ENCODE measurements at regions not wholly inside any gene's neighbourhood (a gene's known extent, or its start where the extent isn't known, plus 50 kb on each side); places are given as distances from the start of the nearest gene placed in this dataset.
A peak's percentile ranks its signal among the peaks of the same experiment; 100 is the strongest.
"Not testable (repeated sequence)": the region's sequence is repeated elsewhere in the genome, so short reads cannot be mapped to it uniquely, and the experiment has no call there.

- no peak for DNase-seq
Measured at GRCh38 chr20:59466107-59466815, 138.1 kb upstream of the PHACTR3 start.

- DNase-seq = no peak
Measured at GRCh38 chr20:59468831-59469230, 135.5 kb upstream of the PHACTR3 start.

- DNase-seq = no peak
Measured at GRCh38 chr20:59469267-59470252, 134.8 kb upstream of the PHACTR3 start.

GRCh38 chr20:59470521-59470920 is 133.8 kb upstream of the PHACTR3 start:
- no peak for DNase-seq

- DNase-seq = no peak
Measured at GRCh38 chr20:59471653-59472421, 132.5 kb upstream of the PHACTR3 start.

GRCh38 chr20:59473742-59474141 is 130.6 kb upstream of the PHACTR3 start:
- no peak for DNase-seq

GRCh38 chr20:59481067-59481466 is 123.3 kb upstream of the PHACTR3 start:
- DNase-seq = no peak

- DNase-seq = no peak
Measured at GRCh38 chr20:59481477-59482018, 122.8 kb upstream of the PHACTR3 start.

- no peak for DNase-seq
Measured at GRCh38 chr20:59482351-59483187, 121.8 kb upstream of the PHACTR3 start.

- DNase-seq = no peak
Measured at GRCh38 chr20:59483481-59483880, 120.9 kb upstream of the PHACTR3 start.

- DNase-seq = no peak
Measured at GRCh38 chr20:59484228-59484627, 120.1 kb upstream of the PHACTR3 start.

- no peak for DNase-seq
Measured at GRCh38 chr20:59485576-59486454, 118.5 kb upstream of the PHACTR3 start.

- not testable (repeated sequence) for DNase-seq
Measured at GRCh38 chr20:59488459-59488858, 115.9 kb upstream of the PHACTR3 start.

GRCh38 chr20:59490196-59491004 is 113.9 kb upstream of the PHACTR3 start:
- DNase-seq = not testable (repeated sequence)

GRCh38 chr20:59491884-59492283 is 112.5 kb upstream of the PHACTR3 start:
- no peak for DNase-seq

- no peak for DNase-seq
Measured at GRCh38 chr20:59493926-59494325, 110.4 kb upstream of the PHACTR3 start.

- DNase-seq = no peak
Measured at GRCh38 chr20:59495166-59495565, 109.2 kb upstream of the PHACTR3 start.

GRCh38 chr20:59495894-59496510 is 108.3 kb upstream of the PHACTR3 start:
- DNase-seq = peak; percentile 76

GRCh38 chr20:59498291-59498690 is 106.0 kb upstream of the PHACTR3 start:
- DNase-seq = no peak

Measured in DMS53 (cell line).